ENCODE measurements at regions not wholly inside any gene's neighbourhood (a gene's known extent, or its start where the extent isn't known, plus 50 kb on each side); places are given as distances from the start of the nearest gene placed in this dataset.

DNA sequence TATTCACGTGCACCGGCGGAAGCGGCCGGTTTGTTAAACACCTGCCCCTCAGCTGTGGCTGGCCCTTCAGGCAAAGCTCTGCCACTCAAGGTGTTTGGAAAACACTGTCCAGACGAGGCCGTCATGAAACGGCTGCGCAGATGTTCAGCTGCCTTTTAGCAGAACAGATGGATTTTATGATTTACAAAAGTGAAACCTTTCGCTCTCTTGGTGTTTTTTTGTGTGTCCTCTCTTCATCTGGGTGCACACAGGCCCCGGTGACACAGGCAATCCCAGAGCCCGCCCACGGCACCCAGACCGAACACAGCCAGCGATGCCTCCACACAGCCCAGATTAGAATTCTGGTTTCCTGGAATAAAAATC, 397.0 kb downstream of the SMOC2 start:
- Histone ChIP-seq H3K79me1 (ENCODE audit: low read depth, low read length) (peaks cover 2% of the 10 kb centered on the region), H3K27ac (replicated peaks; ENCODE audit: low read length) (no peak overlapping the region), H3K27me3 (ENCODE audit: control insufficient read depth in 3 of 3, insufficient read depth in 3 of 3, low read depth in 1 of 3, low read length in 3 of 3) (peaks cover 0 to 2% (median 0%) of the 10 kb centered on the region in 3 experiments), H3K9ac (ENCODE audit: low read depth, low read length, poor library complexity) (no peak overlapping the region), H2AK5ac (ENCODE audit: low read depth, low read length) (no peak overlapping the region), H2BK120ac (ENCODE audit: low read depth, low read length) (no peak overlapping the region), H3K9me3 (replicated peaks in 1 of 2; ENCODE audit: control insufficient read depth in 2 of 2, insufficient read depth in 1 of 2, low read depth in 1 of 2, low read length in 2 of 2) (peaks cover 0 to 2% of the 10 kb centered on the region in 2 donors), H4K91ac (ENCODE audit: low read depth, low read length, poor library complexity) (no peak overlapping the region), H3K4ac (ENCODE audit: low read length) (no peak overlapping the region), H4K8ac (ENCODE audit: low read depth, low read length) (no peak overlapping the region), H3K4me1 (ENCODE audit: control insufficient read depth in 2 of 2, insufficient read depth in 1 of 2, low read depth in 1 of 2, low read length in 2 of 2) (peaks cover 8 to 9% of the 10 kb centered on the region in 2 donors), H3K4me3 (ENCODE audit: low read length in 2 of 2) (no peak overlapping the region), H3K4me2 (ENCODE audit: insufficient read depth, low read length, poor library complexity, severe bottlenecking) (no peak overlapping the region), H2AFZ (ENCODE audit: low read length) (peak overlapping the region; percentile 46), H2BK5ac (ENCODE audit: low read length) (peak overlapping the region; percentile 22), H3K18ac (ENCODE audit: low read length) (peak overlapping the region; percentile 48), H2BK12ac (ENCODE audit: low read length) (no peak overlapping the region), H2BK15ac (ENCODE audit: low read length) (no peak overlapping the region), H3K36me3 (replicated peaks in 1 of 2; ENCODE audit: control insufficient read depth in 2 of 2, insufficient read depth in 2 of 2, low read length in 2 of 2) (no peaks in the 10 kb centered on the region), H3K23ac (ENCODE audit: low read depth, low read length, poor library complexity) (no peak overlapping the region), H3K14ac (ENCODE audit: low read length) (no peak overlapping the region)
- DNase-seq (ENCODE audit: low spot score), result no peak
- WGBS, 2 donors (ENCODE audit: extremely low coverage in 2 of 2, insufficient read length in 2 of 2, insufficient replicate concordance in 1 of 2), result no CpG with 5 or more reads among the region's 15 CpGs

DNA sequence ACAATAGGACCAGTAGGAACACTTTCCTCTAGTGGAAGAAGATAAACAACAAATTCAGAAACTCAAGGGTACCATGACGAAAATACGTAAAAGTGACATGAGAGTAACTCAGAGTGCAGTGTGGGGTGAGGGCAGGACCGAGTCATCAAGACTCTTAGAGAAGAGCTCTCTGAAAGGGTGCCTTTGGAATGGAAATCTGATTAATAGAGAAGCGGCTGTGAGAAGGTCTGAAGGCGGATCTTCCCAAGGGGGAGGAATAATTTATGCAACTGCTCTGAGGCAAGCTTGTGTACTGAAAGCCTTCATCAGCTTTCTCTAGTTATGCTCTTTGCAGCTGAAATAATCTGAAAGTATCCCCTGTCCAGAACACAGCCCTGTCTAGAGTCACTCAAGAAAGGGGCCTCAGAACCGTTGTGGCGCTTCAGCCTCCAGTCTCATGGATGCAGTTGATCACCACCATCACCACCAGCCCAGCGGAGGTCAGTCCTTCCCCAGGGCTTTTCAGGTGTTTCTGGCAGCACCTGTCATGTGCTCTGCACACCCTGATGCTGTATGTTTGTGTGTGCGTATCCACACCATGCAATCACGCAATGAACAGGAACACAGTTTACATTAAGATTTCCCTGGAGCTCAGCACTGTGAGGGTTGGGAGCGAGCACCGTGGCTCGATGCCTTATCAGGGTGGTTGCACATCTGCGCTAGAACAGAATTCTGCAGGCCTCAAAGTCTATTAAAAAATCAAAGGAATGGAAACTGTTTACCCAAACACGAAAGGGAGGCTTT, 396.5 kb downstream of the SMOC2 start:
- Histone ChIP-seq H4K8ac (ENCODE audit: low read depth, low read length) (peak overlapping the region; percentile 65), H3K18ac (ENCODE audit: low read length) (peak overlapping the region; percentile 59), H3K27me3 (ENCODE audit: control insufficient read depth in 3 of 3, insufficient read depth in 3 of 3, low read depth in 1 of 3, low read length in 3 of 3) (peaks cover 0 to 2% (median 0%) of the 10 kb centered on the region in 3 experiments), H3K4me3 (ENCODE audit: low read length in 2 of 2) (no peak overlapping the region), H2AFZ (ENCODE audit: low read length) (peak overlapping the region; percentile 46), H3K4me2 (ENCODE audit: insufficient read depth, low read length, poor library complexity, severe bottlenecking) (no peak overlapping the region), H2BK120ac (ENCODE audit: low read depth, low read length) (no peak overlapping the region), H4K91ac (ENCODE audit: low read depth, low read length, poor library complexity) (no peak overlapping the region), H3K9me3 (replicated peaks in 1 of 2; ENCODE audit: control insufficient read depth in 2 of 2, insufficient read depth in 1 of 2, low read depth in 1 of 2, low read length in 2 of 2) (peaks cover 0 to 2% of the 10 kb centered on the region in 2 donors), H2BK15ac (ENCODE audit: low read length) (no peak overlapping the region), H3K4me1 (ENCODE audit: control insufficient read depth in 2 of 2, insufficient read depth in 1 of 2, low read depth in 1 of 2, low read length in 2 of 2) (peaks cover 8 to 9% of the 10 kb centered on the region in 2 donors), H3K36me3 (replicated peaks in 1 of 2; ENCODE audit: control insufficient read depth in 2 of 2, insufficient read depth in 2 of 2, low read length in 2 of 2) (no peaks in the 10 kb centered on the region), H3K4ac (ENCODE audit: low read length) (no peak overlapping the region), H2AK5ac (ENCODE audit: low read depth, low read length) (peak overlapping the region; percentile 8), H2BK12ac (ENCODE audit: low read length) (no peak overlapping the region), H3K9ac (ENCODE audit: low read depth, low read length, poor library complexity) (no peak overlapping the region), H3K23ac (ENCODE audit: low read depth, low read length, poor library complexity) (no peak overlapping the region), H3K27ac (replicated peaks; ENCODE audit: low read length) (no peak overlapping the region), H3K14ac (ENCODE audit: low read length) (peak overlapping the region; percentile 25), H3K79me1 (ENCODE audit: low read depth, low read length) (peaks cover 2% of the 10 kb centered on the region), H2BK5ac (ENCODE audit: low read length) (peak overlapping the region; percentile 22)
- DNase-seq (ENCODE audit: low spot score), result no peak
- no CpG with 5 or more reads among the region's 15 CpGs for WGBS, 2 donors (ENCODE audit: extremely low coverage in 2 of 2, insufficient read length in 2 of 2, insufficient replicate concordance in 1 of 2)

DNA sequence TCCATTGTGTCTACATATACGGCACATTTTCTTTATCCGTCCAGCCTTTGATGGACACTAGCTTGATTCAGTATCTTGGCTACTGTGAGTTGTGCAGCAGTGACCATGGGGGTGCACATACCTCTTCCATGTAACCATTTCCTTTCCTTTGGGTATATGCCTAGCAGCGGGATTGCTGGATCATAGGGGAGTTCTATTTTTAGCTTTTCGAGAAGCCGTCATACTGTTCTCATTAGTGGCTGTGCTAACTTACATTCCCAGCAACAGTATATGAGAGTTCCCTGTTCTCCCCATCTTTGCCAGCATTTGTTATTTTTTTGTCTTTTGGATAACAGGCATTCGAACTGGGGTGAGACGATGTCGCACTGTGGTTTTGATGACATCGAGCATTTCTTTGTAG, 395.0 kb downstream of the SMOC2 start:
- Histone ChIP-seq H2BK120ac (ENCODE audit: low read depth, low read length) (no peak overlapping the region), H3K18ac (ENCODE audit: low read length) (no peak overlapping the region), H3K23ac (ENCODE audit: low read depth, low read length, poor library complexity) (no peak overlapping the region), H2BK12ac (ENCODE audit: low read length) (no peak overlapping the region), H3K4me1 (ENCODE audit: control insufficient read depth in 2 of 2, insufficient read depth in 1 of 2, low read depth in 1 of 2, low read length in 2 of 2) (peaks cover 8 to 9% of the 10 kb centered on the region in 2 donors), H2BK15ac (ENCODE audit: low read length) (no peak overlapping the region), H3K14ac (ENCODE audit: low read length) (no peak overlapping the region), H3K36me3 (replicated peaks in 1 of 2; ENCODE audit: control insufficient read depth in 2 of 2, insufficient read depth in 2 of 2, low read length in 2 of 2) (no peaks in the 10 kb centered on the region), H3K79me1 (ENCODE audit: low read depth, low read length) (peaks cover 2% of the 10 kb centered on the region), H3K27me3 (ENCODE audit: control insufficient read depth in 3 of 3, insufficient read depth in 3 of 3, low read depth in 1 of 3, low read length in 3 of 3) (peaks cover 0 to 2% (median 0%) of the 10 kb centered on the region in 3 experiments), H3K9me3 (replicated peaks in 1 of 2; ENCODE audit: control insufficient read depth in 2 of 2, insufficient read depth in 1 of 2, low read depth in 1 of 2, low read length in 2 of 2) (peaks cover 0 to 2% of the 10 kb centered on the region in 2 donors), H4K91ac (ENCODE audit: low read depth, low read length, poor library complexity) (no peak overlapping the region), H2AFZ (ENCODE audit: low read length) (no peak overlapping the region), H3K27ac (replicated peaks; ENCODE audit: low read length) (no peak overlapping the region), H4K8ac (ENCODE audit: low read depth, low read length) (no peak overlapping the region), H3K4me2 (ENCODE audit: insufficient read depth, low read length, poor library complexity, severe bottlenecking) (no peak overlapping the region), H3K9ac (ENCODE audit: low read depth, low read length, poor library complexity) (no peak overlapping the region), H2AK5ac (ENCODE audit: low read depth, low read length) (no peak overlapping the region), H3K4me3 (ENCODE audit: low read length in 2 of 2) (no peak overlapping the region), H2BK5ac (ENCODE audit: low read length) (no peak overlapping the region), H3K4ac (ENCODE audit: low read length) (no peak overlapping the region)
- DNase-seq (ENCODE audit: low spot score), result no peak
- no CpG with 5 or more reads among the region's 9 CpGs for WGBS, 2 donors (ENCODE audit: extremely low coverage in 2 of 2, insufficient read length in 2 of 2, insufficient replicate concordance in 1 of 2)

DNA sequence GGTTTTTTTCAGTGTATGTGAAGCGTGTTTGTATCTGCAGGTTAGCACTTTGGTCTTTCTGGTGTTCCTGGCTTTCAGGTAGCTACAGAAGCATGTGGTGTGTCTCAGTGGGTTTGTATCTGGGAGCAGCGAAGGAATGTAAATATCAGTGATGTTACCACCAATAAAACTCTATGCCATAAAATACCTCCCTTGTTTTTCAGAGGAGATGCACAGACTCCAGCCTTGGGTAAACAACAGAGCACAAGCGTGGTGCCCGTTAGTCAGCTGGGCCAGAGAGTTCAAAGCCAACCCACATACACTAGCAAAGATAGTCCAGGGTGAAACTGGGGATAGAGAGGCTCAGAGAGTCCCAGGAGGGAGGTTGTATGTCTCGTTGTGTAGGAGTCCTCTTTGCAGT, 393.8 kb downstream of the SMOC2 start:
- no peak overlapping the region for H2BK120ac ChIP-seq (ENCODE audit: low read depth, low read length)
- H3K9ac ChIP-seq (ENCODE audit: low read depth, low read length, poor library complexity), result no peak overlapping the region
- no peak overlapping the region for H4K91ac ChIP-seq (ENCODE audit: low read depth, low read length, poor library complexity)
- 100% methylated on average over 1 of the region's 5 CpGs; no CpG with 5 or more reads in 1 of the 2 donors for WGBS, 2 donors (ENCODE audit: extremely low coverage in 2 of 2, insufficient read length in 2 of 2, insufficient replicate concordance in 1 of 2)
- no peak overlapping the region for H2BK12ac ChIP-seq (ENCODE audit: low read length)
- H3K4me1 ChIP-seq (ENCODE audit: control insufficient read depth in 2 of 2, insufficient read depth in 1 of 2, low read depth in 1 of 2, low read length in 2 of 2), result peaks cover 8 to 9% of the 10 kb centered on the region in 2 donors
- H2AFZ ChIP-seq (ENCODE audit: low read length), result no peak overlapping the region
- no peak overlapping the region for H4K8ac ChIP-seq (ENCODE audit: low read depth, low read length)
- no peak overlapping the region for H3K27ac ChIP-seq (replicated peaks; ENCODE audit: low read length)
- no peak for DNase-seq (ENCODE audit: low spot score)
- H3K4me3 ChIP-seq (ENCODE audit: low read length in 2 of 2), result no peak overlapping the region
- H2BK15ac ChIP-seq (ENCODE audit: low read length), result no peak overlapping the region
- no peak overlapping the region for H3K4me2 ChIP-seq (ENCODE audit: insufficient read depth, low read length, poor library complexity, severe bottlenecking)
- no peak overlapping the region for H3K14ac ChIP-seq (ENCODE audit: low read length)
- H3K79me1 ChIP-seq (ENCODE audit: low read depth, low read length), result peaks cover 2% of the 10 kb centered on the region
- no peak overlapping the region for H2AK5ac ChIP-seq (ENCODE audit: low read depth, low read length)
- H3K23ac ChIP-seq (ENCODE audit: low read depth, low read length, poor library complexity), result no peak overlapping the region
- no peak overlapping the region for H2BK5ac ChIP-seq (ENCODE audit: low read length)
- H3K18ac ChIP-seq (ENCODE audit: low read length), result no peak overlapping the region
- no peaks in the 10 kb centered on the region for H3K36me3 ChIP-seq (replicated peaks in 1 of 2; ENCODE audit: control insufficient read depth in 2 of 2, insufficient read depth in 2 of 2, low read length in 2 of 2)
- H3K4ac ChIP-seq (ENCODE audit: low read length), result no peak overlapping the region
- peaks cover 0 to 2% of the 10 kb centered on the region in 2 donors for H3K9me3 ChIP-seq (replicated peaks in 1 of 2; ENCODE audit: control insufficient read depth in 2 of 2, insufficient read depth in 1 of 2, low read depth in 1 of 2, low read length in 2 of 2)
- H3K27me3 ChIP-seq (ENCODE audit: control insufficient read depth in 3 of 3, insufficient read depth in 3 of 3, low read depth in 1 of 3, low read length in 3 of 3), result peaks cover 0 to 2% (median 0%) of the 10 kb centered on the region in 3 experiments

Measured in neuronal stem cell (in vitro differentiated cells).